ENCODE measurements at regions not wholly inside any gene's neighbourhood (a gene's known extent, or its start where the extent isn't known, plus 50 kb on each side); places are given as distances from the start of the nearest gene placed in this dataset.

GRCh38 chr4:3351997-3352396, 59.2 kb downstream of the RGS12 start:
- H3K36me3 Mint-ChIP-seq (ENCODE audit: insufficient read depth, unreplicated experiment) = no peaks in the 10 kb centered on the region
- ChIA-PET POLR2A (no interaction called here), CTCF (interaction anchor here (2.9 kb wide), 1 partner anchor 92 kb away, joined by 13 read pairs; no protein-coding TSS in a partner anchor)
- BruUV-seq (replicated peaks) = no TSS peak
- no peak for DNase-seq (ENCODE audit: unreplicated experiment)
- no peaks in the 10 kb centered on the region for H3K4me1 Mint-ChIP-seq (ENCODE audit: insufficient read depth, unreplicated experiment)
- no peak overlapping the region for H3K27ac Mint-ChIP-seq (ENCODE audit: low read depth, unreplicated experiment)
- intact Hi-C loops (cut with micrococcal nuclease) = no loop called here
- H3K9me3 Mint-ChIP-seq (ENCODE audit: unreplicated experiment) = no peaks in the 10 kb centered on the region
- H3K27me3 Mint-ChIP-seq (ENCODE audit: insufficient read depth, unreplicated experiment) = no peaks in the 10 kb centered on the region
- TF ChIP-seq CTCF (IDR thresholded peaks at IDR 0.05; ENCODE audit: unreplicated experiment) = no peak
- no peak overlapping the region for H3K4me3 Mint-ChIP-seq (ENCODE audit: unreplicated experiment)

DNA sequence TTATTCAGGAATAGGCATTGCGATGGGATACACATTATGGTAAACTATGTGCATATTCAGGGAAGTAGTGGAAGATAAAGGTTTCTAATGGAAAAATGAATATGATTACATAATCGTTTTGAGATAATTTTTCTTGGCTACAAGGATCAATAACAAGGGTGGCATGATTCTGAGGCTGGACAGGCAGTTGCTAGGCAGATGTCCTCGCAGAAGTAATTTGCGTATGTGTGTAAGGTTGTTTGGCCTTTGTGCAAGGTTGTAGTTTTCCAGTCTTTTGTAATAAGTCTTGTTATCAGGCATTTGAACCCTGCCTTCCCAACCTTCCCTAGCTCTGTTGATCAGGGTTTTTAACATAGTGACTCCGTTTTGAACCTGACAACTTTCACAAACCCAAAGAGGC, 59.7 kb downstream of the RGS12 start:
- BruUV-seq (replicated peaks) = no TSS peak
- no peak for TF ChIP-seq CTCF (IDR thresholded peaks at IDR 0.05; ENCODE audit: unreplicated experiment)
- no peak overlapping the region for H3K27ac Mint-ChIP-seq (ENCODE audit: low read depth, unreplicated experiment)
- no peak for DNase-seq (ENCODE audit: unreplicated experiment)
- H3K4me1 Mint-ChIP-seq (ENCODE audit: insufficient read depth, unreplicated experiment) = no peaks in the 10 kb centered on the region
- H3K9me3 Mint-ChIP-seq (ENCODE audit: unreplicated experiment) = no peaks in the 10 kb centered on the region
- CTCF ChIA-PET = interaction anchor here (2.9 kb wide), 1 partner anchor 91 kb away, joined by 13 read pairs; no protein-coding TSS in a partner anchor
- POLR2A ChIA-PET = interaction anchor here (0.6 kb wide), 1 partner anchor 60 kb away, joined by 3 read pairs; no protein-coding TSS in a partner anchor
- no peak overlapping the region for H3K4me3 Mint-ChIP-seq (ENCODE audit: unreplicated experiment)
- intact Hi-C loops (cut with micrococcal nuclease) = no loop called here
- no peaks in the 10 kb centered on the region for H3K27me3 Mint-ChIP-seq (ENCODE audit: insufficient read depth, unreplicated experiment)
- no peaks in the 10 kb centered on the region for H3K36me3 Mint-ChIP-seq (ENCODE audit: insufficient read depth, unreplicated experiment)

DNA sequence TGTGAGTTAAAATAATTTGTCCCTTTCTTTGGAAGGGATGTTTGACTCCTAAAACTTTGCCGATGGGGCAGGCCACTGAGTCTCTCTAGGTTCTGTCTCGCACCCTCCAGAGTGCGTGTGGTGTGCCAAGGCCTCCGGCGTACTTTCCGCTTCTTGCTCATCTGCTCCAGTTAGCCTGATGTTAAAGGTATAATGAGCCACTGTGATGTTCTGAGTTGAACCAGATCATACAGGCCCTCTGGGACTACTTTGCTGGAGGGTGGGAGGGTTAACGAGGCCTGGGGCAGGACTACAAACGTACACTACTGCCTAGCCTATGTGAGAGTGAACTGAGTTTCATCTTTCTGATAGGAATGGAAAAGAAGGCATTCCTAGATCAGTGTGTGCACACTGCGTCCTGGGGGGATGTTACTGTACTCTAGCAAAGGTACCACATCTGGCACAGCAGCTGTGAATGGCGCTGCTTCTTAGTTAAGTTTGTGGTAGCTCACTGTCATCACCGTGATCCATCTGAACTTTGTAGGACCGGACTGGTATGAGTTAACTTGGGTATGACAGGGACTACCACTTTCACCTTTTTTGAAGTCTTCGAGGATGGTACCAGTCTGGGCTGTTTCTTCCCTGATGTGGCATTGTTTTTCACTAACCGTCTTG, 60.2 kb downstream of the RGS12 start:
- no TSS peak for BruUV-seq (replicated peaks)
- Mint-ChIP-seq H3K9me3 (ENCODE audit: unreplicated experiment) (no peaks in the 10 kb centered on the region), H3K36me3 (ENCODE audit: insufficient read depth, unreplicated experiment) (no peaks in the 10 kb centered on the region), H3K4me1 (ENCODE audit: insufficient read depth, unreplicated experiment) (no peaks in the 10 kb centered on the region), H3K27me3 (ENCODE audit: insufficient read depth, unreplicated experiment) (no peaks in the 10 kb centered on the region), H3K4me3 (ENCODE audit: unreplicated experiment) (no peak overlapping the region), H3K27ac (ENCODE audit: low read depth, unreplicated experiment) (no peak overlapping the region)
- no peak for DNase-seq (ENCODE audit: unreplicated experiment)
- ChIA-PET POLR2A (interaction anchor here (0.6 to 1.6 kb wide), 3 partner anchors 34 to 61 kb away, joined by 3 to 6 read pairs (median 4); no protein-coding TSS in a partner anchor), CTCF (interaction anchor here (0.6 to 1.5 kb wide), 4 partner anchors 8 to 159 kb away, joined by 3 to 6 read pairs (median 5); no protein-coding TSS in a partner anchor)
- TF ChIP-seq CTCF (IDR thresholded peaks at IDR 0.05; ENCODE audit: unreplicated experiment) = no peak
- intact Hi-C loops (cut with micrococcal nuclease) = no loop called here

DNA sequence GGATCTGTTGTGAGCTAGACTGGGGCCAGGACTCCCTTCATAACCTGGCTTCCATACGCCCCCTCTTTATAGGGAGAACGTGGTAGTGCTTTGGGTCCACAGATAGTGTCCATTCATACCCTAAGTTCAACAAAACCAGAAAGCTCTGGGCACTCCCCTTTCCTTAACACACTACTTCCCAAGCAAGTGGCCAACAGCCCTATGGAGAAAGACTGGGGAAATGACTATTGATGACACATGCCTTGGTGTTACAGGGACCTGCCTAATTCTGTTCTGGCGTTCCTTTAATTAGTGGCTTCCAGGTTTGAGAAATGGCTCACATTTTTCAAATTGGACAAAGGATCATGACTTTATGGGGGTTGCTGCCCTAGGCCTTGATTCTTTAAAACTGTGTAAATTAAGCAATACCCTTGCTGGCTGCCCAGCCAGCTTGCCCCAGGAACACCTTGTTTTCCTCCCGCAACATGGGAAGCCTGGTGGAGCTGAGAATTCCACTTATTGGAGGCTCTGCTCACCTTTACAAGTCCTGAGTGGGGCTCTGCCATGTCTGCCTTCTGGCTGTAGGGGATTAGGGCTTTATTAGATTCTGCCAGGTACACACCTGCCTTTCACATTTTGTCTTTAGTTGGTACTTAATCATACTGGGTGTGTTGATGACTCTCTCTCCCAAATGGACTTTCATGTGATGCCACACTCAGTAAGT, 61.1 kb downstream of the RGS12 start:
- ChIA-PET CTCF (interaction anchor here (0.6 to 1.5 kb wide), 5 partner anchors 9 to 159 kb away, joined by 3 to 6 read pairs (median 5); no protein-coding TSS in a partner anchor), POLR2A (interaction anchor here (0.6 to 1.6 kb wide), 5 partner anchors 31 to 278 kb away, joined by 3 to 6 read pairs (median 4); no protein-coding TSS in a partner anchor)
- no TSS peak for BruUV-seq (replicated peaks)
- no peaks in the 10 kb centered on the region for H3K4me1 Mint-ChIP-seq (ENCODE audit: insufficient read depth, unreplicated experiment)
- H3K4me3 Mint-ChIP-seq (ENCODE audit: unreplicated experiment) = no peak overlapping the region
- intact Hi-C loops (cut with micrococcal nuclease) = no loop called here
- H3K27me3 Mint-ChIP-seq (ENCODE audit: insufficient read depth, unreplicated experiment) = no peaks in the 10 kb centered on the region
- H3K36me3 Mint-ChIP-seq (ENCODE audit: insufficient read depth, unreplicated experiment) = no peaks in the 10 kb centered on the region
- no peak overlapping the region for H3K27ac Mint-ChIP-seq (ENCODE audit: low read depth, unreplicated experiment)
- H3K9me3 Mint-ChIP-seq (ENCODE audit: unreplicated experiment) = no peaks in the 10 kb centered on the region
- no peak for DNase-seq (ENCODE audit: unreplicated experiment)
- TF ChIP-seq CTCF (IDR thresholded peaks at IDR 0.05; ENCODE audit: unreplicated experiment) = no peak

Measured in MCF 10A (cell line).